A673 (cell line): ENCODE measurements at regions not wholly inside any gene's neighbourhood (a gene's known extent, or its start where the extent isn't known, plus 50 kb on each side); places are given as distances from the start of the nearest gene placed in this dataset.

Source experiments
- BruUV-seq: library from RNA; stranded (reverse); fragments of 400-500 nt; replicated peaks from 2 replicates; lab custom pipeline; 2021; lab: Mats Ljungman, UMichigan
- CTCF ChIA-PET: fragments of 300-600 bp; sonication (Branson Sonifier 250); formaldehyde crosslinking; loops from one replicate; lab custom pipeline; 2022; ENCODE audit warnings: antibody characterized with exemption; lab: Charles Lee
- POLR2A ChIA-PET: fragments of 300-600 bp; sonication (Branson Sonifier 250); formaldehyde crosslinking; loops from one replicate; lab custom pipeline; 2022; ENCODE audit warnings: antibody characterized with exemption; ENCODE audit not compliant: low non-redundant PET; lab: Charles Lee
- DNase-seq: peaks from one replicate; pipeline ENCODE4 v3.0.0-alpha.2; 2015; ENCODE audit warnings: low spot score
- H3K27ac ChIP-seq: fragments of 200-600 bp; sonication (generic); 2 replicates; pipeline ENCODE4 v1.5.1; 2016; ENCODE audit warnings: mixed run types, low read depth, mild to moderate bottlenecking, mixed read lengths, antibody characterized with exemption, low read length; ENCODE audit not compliant: poor library complexity, severe bottlenecking
- H3K27me3 ChIP-seq: fragments of 200-600 bp; sonication (generic); replicated peaks from 2 replicates; pipeline ENCODE4 v1.6.1; 2017; ENCODE audit warnings: mixed run types, low read depth, mild to moderate bottlenecking, mixed read lengths, antibody characterized with exemption, low read length; ENCODE audit not compliant: insufficient read depth, poor library complexity
- H3K36me3 ChIP-seq: fragments of 200-600 bp; sonication (generic); 2 replicates; pipeline ENCODE4 v1.6.1; 2016; ENCODE audit warnings: mixed run types, mild to moderate bottlenecking, mixed read lengths, antibody characterized with exemption, low read length; ENCODE audit not compliant: insufficient read depth, poor library complexity, severe bottlenecking
- H3K4me1 ChIP-seq: fragments of 200-600 bp; sonication (generic); 2 replicates; pipeline ENCODE4 v1.6.1; 2017; ENCODE audit warnings: mixed run types, mild to moderate bottlenecking, mixed read lengths, antibody characterized with exemption, low read length; ENCODE audit not compliant: insufficient read depth, poor library complexity, severe bottlenecking
- H3K4me3 ChIP-seq: fragments of 200-600 bp; sonication (generic); 2 replicates; pipeline ENCODE4 v1.5.1; 2016; ENCODE audit warnings: low read depth, mixed run types, mild to moderate bottlenecking, mixed read lengths, low read length; ENCODE audit not compliant: poor library complexity, severe bottlenecking
- H3K9me3 ChIP-seq: fragments of 200-600 bp; sonication (generic); 2 replicates; pipeline ENCODE4 v1.6.1; 2016; ENCODE audit warnings: mixed run types, low read depth, mild to moderate bottlenecking, mixed read lengths, antibody characterized with exemption, low read length; ENCODE audit not compliant: poor library complexity, severe bottlenecking
- CTCF ChIP-seq: fragments of 300-800, 200-600 bp; sonication (generic); conservative IDR thresholded peaks from 2 replicates; pipeline ENCODE4 v1.5.1; 2017; ENCODE audit warnings: low read depth, mild to moderate bottlenecking, antibody characterized with exemption, low read length, moderate library complexity, mixed read lengths
- EZH2 ChIP-seq: fragments of 200-600 bp; sonication (generic); IDR thresholded peaks from 2 replicates; pipeline ENCODE4 v1.6.1; 2017; ENCODE audit warnings: borderline replicate concordance, low read depth, mild to moderate bottlenecking, mixed read lengths, antibody characterized with exemption, low read length; ENCODE audit not compliant: poor library complexity, severe bottlenecking
- intact Hi-C: fragments of 100-400 bp; cut with micrococcal nuclease; formaldehyde crosslinking; loops from one replicate; pipeline ENCODE4 v1.10.0; 2022; ENCODE audit not compliant: unreplicated experiment

GRCh38 chr12:124509676-124510300 is 57.6 kb downstream of the NCOR2 start:
- BruUV-seq, result no TSS peak
- no peak for TF ChIP-seq CTCF
- TF ChIP-seq EZH2, result no peak
- H3K4me1 ChIP-seq, result peaks cover 76% of the 10 kb centered on the region

GRCh38 chr12:124509300-124509675 is 58.1 kb downstream of the NCOR2 start:
- CTCF ChIA-PET, result no interaction called here
- no TSS peak for BruUV-seq
- no peak for DNase-seq
- no peak overlapping the region for H3K4me3 ChIP-seq
- H3K4me1 ChIP-seq, result peaks cover 80% of the 10 kb centered on the region
- peak overlapping the region; percentile 88 for H3K27ac ChIP-seq
- H3K36me3 ChIP-seq, result no peaks in the 10 kb centered on the region
- POLR2A ChIA-PET, result no interaction called here
- TF ChIP-seq CTCF (no peak), EZH2 (no peak)
- no peaks in the 10 kb centered on the region for H3K9me3 ChIP-seq
- intact Hi-C loops, result loop anchor here (5.0 kb wide), 2 partner anchors 42 to 248 kb away; no protein-coding TSS in a partner anchor
- no peaks in the 10 kb centered on the region for H3K27me3 ChIP-seq

More at GRCh38 chr12:124509676-124510300, 57.6 kb downstream of the NCOR2 start:
- H3K27ac ChIP-seq, result peak overlapping the region; percentile 88
- ChIA-PET CTCF (no interaction called here), POLR2A (no interaction called here)
- H3K4me3 ChIP-seq, result no peak overlapping the region
- no peaks in the 10 kb centered on the region for H3K9me3 ChIP-seq
- no peaks in the 10 kb centered on the region for H3K27me3 ChIP-seq
- no peak for DNase-seq
- intact Hi-C loops, result loop anchor here (5.0 kb wide), 2 partner anchors 42 to 248 kb away; no protein-coding TSS in a partner anchor
- no peaks in the 10 kb centered on the region for H3K36me3 ChIP-seq

- intact Hi-C loops, result loop anchor here (5.0 kb wide), 2 partner anchors 41 to 249 kb away; no protein-coding TSS in a partner anchor
- Histone ChIP-seq H3K4me3 (no peak overlapping the region), H3K36me3 (no peaks in the 10 kb centered on the region), H3K4me1 (peaks cover 77% of the 10 kb centered on the region), H3K27ac (peak overlapping the region; percentile 88), H3K9me3 (no peaks in the 10 kb centered on the region), H3K27me3 (no peaks in the 10 kb centered on the region)
- no peak for DNase-seq
- POLR2A ChIA-PET, result no interaction called here
- CTCF ChIA-PET, result interaction anchor here (0.7 kb wide), 1 partner anchor 10 kb away, joined by 3 read pairs; no protein-coding TSS in a partner anchor
- TF ChIP-seq EZH2, result no peak
- peak; percentile 43 for TF ChIP-seq CTCF
- no TSS peak for BruUV-seq
Measured at GRCh38 chr12:124508381-124509079, 58.9 kb downstream of the NCOR2 start.
